GM23338 (cell line): ENCODE measurements at regions not wholly inside any gene's neighbourhood (a gene's known extent, or its start where the extent isn't known, plus 50 kb on each side); places are given as distances from the start of the nearest gene placed in this dataset.

Experiments used
- ETS1 ChIP-seq: IDR thresholded peaks from 2 replicates; pipeline ENCODE4 v1.6.1; 2016; ENCODE audit warnings: antibody characterized with exemption
- EZH2phosphoT487 ChIP-seq: fragments of 200-600 bp; sonication (generic); IDR thresholded peaks from one replicate; pipeline ENCODE4 v1.8.1; 2018; ENCODE audit warnings: antibody characterized with exemption; ENCODE audit not compliant: unreplicated experiment
- POLR2AphosphoS5 ChIP-seq: IDR thresholded peaks from 2 replicates; pipeline ENCODE4 v1.6.1; 2016; ENCODE audit warnings: antibody characterized with exemption, low read depth
- ZNF114 ChIP-seq: fragments of 250-450 bp; sonication (Bioruptor Pico); IDR thresholded peaks from 2 replicates; pipeline ENCODE4 v1.5.0; 2020; ENCODE audit warnings: mild to moderate bottlenecking, moderate library complexity
- TF ChIP-seq, protein P1 (sequence below), 2 experiments: fragments of 200-600 bp in 1 of 2; sonication (generic) in 1 of 2; conservative IDR thresholded peaks; 2 replicates each; pipeline versions ENCODE4 v1.5.1 to v1.6.1; 2016 to 2017; ENCODE audit warnings: antibody characterized with exemption in 2 of 2, low read depth in 2 of 2, mild to moderate bottlenecking in 2 of 2, moderate library complexity in 1 of 2

- TF ChIP-seq, protein P1, sequence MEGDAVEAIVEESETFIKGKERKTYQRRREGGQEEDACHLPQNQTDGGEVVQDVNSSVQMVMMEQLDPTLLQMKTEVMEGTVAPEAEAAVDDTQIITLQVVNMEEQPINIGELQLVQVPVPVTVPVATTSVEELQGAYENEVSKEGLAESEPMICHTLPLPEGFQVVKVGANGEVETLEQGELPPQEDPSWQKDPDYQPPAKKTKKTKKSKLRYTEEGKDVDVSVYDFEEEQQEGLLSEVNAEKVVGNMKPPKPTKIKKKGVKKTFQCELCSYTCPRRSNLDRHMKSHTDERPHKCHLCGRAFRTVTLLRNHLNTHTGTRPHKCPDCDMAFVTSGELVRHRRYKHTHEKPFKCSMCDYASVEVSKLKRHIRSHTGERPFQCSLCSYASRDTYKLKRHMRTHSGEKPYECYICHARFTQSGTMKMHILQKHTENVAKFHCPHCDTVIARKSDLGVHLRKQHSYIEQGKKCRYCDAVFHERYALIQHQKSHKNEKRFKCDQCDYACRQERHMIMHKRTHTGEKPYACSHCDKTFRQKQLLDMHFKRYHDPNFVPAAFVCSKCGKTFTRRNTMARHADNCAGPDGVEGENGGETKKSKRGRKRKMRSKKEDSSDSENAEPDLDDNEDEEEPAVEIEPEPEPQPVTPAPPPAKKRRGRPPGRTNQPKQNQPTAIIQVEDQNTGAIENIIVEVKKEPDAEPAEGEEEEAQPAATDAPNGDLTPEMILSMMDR (conservative IDR thresholded peaks at IDR 0.05; ENCODE audit: low read depth in 2 of 2): no peak
- TF ChIP-seq ETS1 (no peak), POLR2AphosphoS5 (no peak), ZNF114 (CRISPR knock-in tag) (no peak), EZH2phosphoT487 (no peak)
Observed at GRCh38 chr14:97747316-97747715, 950.1 kb downstream of the VRK1 start.
